GM23338 (cell line): ENCODE measurements at regions not wholly inside any gene's neighbourhood (a gene's known extent, or its start where the extent isn't known, plus 50 kb on each side); places are given as distances from the start of the nearest gene placed in this dataset.

Source experiments
- ATAC-seq: fragments of 200-7000 bp; cut with Tn5 transposase; 3 replicates; pipeline ENCODE4 v1.9.1; 2020
- DNase-seq: peaks from one replicate; pipeline ENCODE4 v3.0.0-alpha.2; 2015; ENCODE audit warnings: low spot score
- H2AFZ ChIP-seq: fragments of 200-600 bp; sonication (generic); 2 replicates; pipeline ENCODE4 v1.8.0; 2016; ENCODE audit warnings: antibody characterized with exemption, mild to moderate bottlenecking, moderate library complexity
- H3F3A ChIP-seq: fragments of 200-600 bp; sonication (generic); replicated peaks from 2 replicates; pipeline ENCODE4 v1.8.0; 2017; ENCODE audit warnings: antibody characterized with exemption, mixed run types, low read depth
- H3K27ac ChIP-seq: fragments of 200-600 bp; sonication (generic); 2 replicates; pipeline ENCODE4 v1.6.1; 2016; ENCODE audit warnings: low read depth
- H3K27me3 ChIP-seq: fragments of 200-600 bp; sonication (generic); 2 replicates; pipeline ENCODE4 v1.8.0; 2016; ENCODE audit warnings: mild to moderate bottlenecking, mixed run types, moderate library complexity; ENCODE audit not compliant: insufficient read depth
- H3K36me3 ChIP-seq: fragments of 200-600 bp; sonication (generic); 2 replicates; pipeline ENCODE4 v1.8.0; 2016; ENCODE audit warnings: mild to moderate bottlenecking; ENCODE audit not compliant: insufficient read depth
- H3K4me1 ChIP-seq: fragments of 200-600 bp; sonication (generic); 2 replicates; pipeline ENCODE4 v1.8.0; 2016; ENCODE audit warnings: mild to moderate bottlenecking, moderate library complexity; ENCODE audit not compliant: insufficient read depth
- H3K4me2 ChIP-seq: fragments of 200-600 bp; sonication (generic); 2 replicates; pipeline ENCODE4 v1.7.1; 2017; ENCODE audit warnings: mixed run types
- H3K4me3 ChIP-seq: fragments of 200-600 bp; sonication (generic); 2 replicates; pipeline ENCODE4 v1.6.1; 2016; ENCODE audit warnings: mixed run types
- H3K79me2 ChIP-seq: fragments of 200-600 bp; sonication (generic); replicated peaks from 2 replicates; pipeline ENCODE4 v1.8.0; 2017; ENCODE audit warnings: mild to moderate bottlenecking; ENCODE audit not compliant: insufficient read depth
- H3K9me2 ChIP-seq: fragments of 200-600 bp; sonication (generic); 2 replicates; pipeline ENCODE4 v1.8.0; 2017; ENCODE audit not compliant: insufficient read depth
- H4K20me1 ChIP-seq: fragments of 200-600 bp; sonication (generic); replicated peaks from 2 replicates; pipeline ENCODE4 v1.8.0; 2017; ENCODE audit warnings: mild to moderate bottlenecking; ENCODE audit not compliant: insufficient read depth
- H3K27ac Mint-ChIP-seq: 2 replicates; pipeline ENCODE4 v1.8.0; 2020; ENCODE audit warnings: inconsistent platforms, mild to moderate bottlenecking, moderate library complexity, mixed read lengths
- H3K27me3 Mint-ChIP-seq: 3 replicates; pipeline ENCODE4 v1.8.0; 2022; ENCODE audit warnings: low read depth, mild to moderate bottlenecking, moderate library complexity, mixed read lengths, inconsistent platforms; ENCODE audit not compliant: insufficient read depth, poor library complexity
- H3K36me3 Mint-ChIP-seq: 3 replicates; pipeline ENCODE4 v1.8.0; 2021; ENCODE audit warnings: low read depth, mild to moderate bottlenecking, inconsistent platforms, moderate library complexity, mixed read lengths
- H3K4me1 Mint-ChIP-seq: 3 replicates; pipeline ENCODE4 v1.8.0; 2020; ENCODE audit warnings: mild to moderate bottlenecking, inconsistent platforms, mixed read lengths
- H3K4me3 Mint-ChIP-seq: 3 replicates; pipeline ENCODE4 v1.8.0; 2021; ENCODE audit warnings: moderate library complexity, mild to moderate bottlenecking, inconsistent platforms, mixed read lengths
- H3K9me3 Mint-ChIP-seq: 3 replicates; pipeline ENCODE4 v1.8.0; 2020; ENCODE audit warnings: moderate library complexity, mild to moderate bottlenecking, inconsistent platforms, mixed read lengths
- CREB1 ChIP-seq: fragments of 250-450 bp; sonication (Bioruptor Pico); IDR thresholded peaks from 2 replicates; pipeline ENCODE4 v1.5.0; 2020; ENCODE audit warnings: low read depth, mild to moderate bottlenecking, moderate library complexity
- EZH2phosphoT487 ChIP-seq: fragments of 200-600 bp; sonication (generic); IDR thresholded peaks from one replicate; pipeline ENCODE4 v1.8.1; 2018; ENCODE audit warnings: antibody characterized with exemption; ENCODE audit not compliant: unreplicated experiment
- NANOG ChIP-seq: IDR thresholded peaks from 2 replicates; pipeline ENCODE4 v1.6.1; 2016; ENCODE audit warnings: antibody characterized with exemption, borderline replicate concordance
- POLR2AphosphoS5 ChIP-seq: IDR thresholded peaks from 2 replicates; pipeline ENCODE4 v1.6.1; 2016; ENCODE audit warnings: antibody characterized with exemption, low read depth
- STAT1 ChIP-seq: IDR thresholded peaks from one replicate; pipeline ENCODE4 v1.6.1; 2016; ENCODE audit warnings: antibody characterized with exemption; ENCODE audit not compliant: unreplicated experiment
- ZNF114 ChIP-seq: fragments of 250-450 bp; sonication (Bioruptor Pico); IDR thresholded peaks from 2 replicates; pipeline ENCODE4 v1.5.0; 2020; ENCODE audit warnings: mild to moderate bottlenecking, moderate library complexity
- ZNF331 ChIP-seq: fragments of 250-450 bp; sonication (Bioruptor Pico); IDR thresholded peaks from 2 replicates; pipeline ENCODE4 v1.5.0; 2020; ENCODE audit warnings: low read depth, mild to moderate bottlenecking, moderate library complexity
- TF ChIP-seq, protein P1 (sequence below): IDR thresholded peaks from 2 replicates; pipeline ENCODE4 v1.6.1; 2016; ENCODE audit warnings: antibody characterized with exemption
- TF ChIP-seq, protein P2 (sequence below): fragments of 250-450 bp; sonication (Bioruptor Pico); IDR thresholded peaks from 2 replicates; pipeline ENCODE4 v1.5.0; 2020; ENCODE audit warnings: mild to moderate bottlenecking, moderate library complexity

DNA sequence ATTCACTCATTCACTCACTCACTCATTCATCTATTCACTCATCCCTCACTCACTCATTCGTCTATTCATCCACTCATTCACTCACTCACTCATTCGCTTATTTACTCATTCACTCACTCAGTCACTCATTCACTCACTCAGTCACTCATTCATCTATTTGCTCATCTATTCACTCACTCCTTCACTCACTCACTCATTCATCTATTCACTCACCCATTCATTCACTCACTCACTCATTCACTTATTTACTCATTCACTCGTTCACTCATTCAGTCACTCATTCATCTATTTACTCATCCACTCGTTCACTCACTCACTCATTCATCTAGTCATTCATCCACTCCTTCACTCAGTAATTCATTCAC, 128.2 kb downstream of the TTLL2 start:
- H3F3A ChIP-seq, result no peaks in the 10 kb centered on the region
- DNase-seq (no peak), ATAC-seq (no peak)
- Mint-ChIP-seq H3K4me1 (peaks cover 9% of the 10 kb centered on the region; the same call in 2 of the 3 replicates), H3K9me3 (no peaks in the 10 kb centered on the region), H3K27ac (no peak overlapping the region), H3K4me3 (no peak overlapping the region), H3K27me3 (no peaks in the 10 kb centered on the region), H3K36me3 (no peaks in the 10 kb centered on the region)
- H3K79me2 ChIP-seq, result no peaks in the 10 kb centered on the region
- peaks cover 10% of the 10 kb centered on the region for H3K4me1 ChIP-seq
- H3K36me3 ChIP-seq, result no peaks in the 10 kb centered on the region
- peaks cover 14% of the 10 kb centered on the region for H3K9me2 ChIP-seq
- TF ChIP-seq, protein P1, sequence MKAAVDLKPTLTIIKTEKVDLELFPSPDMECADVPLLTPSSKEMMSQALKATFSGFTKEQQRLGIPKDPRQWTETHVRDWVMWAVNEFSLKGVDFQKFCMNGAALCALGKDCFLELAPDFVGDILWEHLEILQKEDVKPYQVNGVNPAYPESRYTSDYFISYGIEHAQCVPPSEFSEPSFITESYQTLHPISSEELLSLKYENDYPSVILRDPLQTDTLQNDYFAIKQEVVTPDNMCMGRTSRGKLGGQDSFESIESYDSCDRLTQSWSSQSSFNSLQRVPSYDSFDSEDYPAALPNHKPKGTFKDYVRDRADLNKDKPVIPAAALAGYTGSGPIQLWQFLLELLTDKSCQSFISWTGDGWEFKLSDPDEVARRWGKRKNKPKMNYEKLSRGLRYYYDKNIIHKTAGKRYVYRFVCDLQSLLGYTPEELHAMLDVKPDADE, result no peak
- TF ChIP-seq POLR2AphosphoS5, result no peak
- H2AFZ ChIP-seq, result no peak overlapping the region
- H3K4me3 ChIP-seq, result no peak overlapping the region
- no peaks in the 10 kb centered on the region for H4K20me1 ChIP-seq
- H3K4me2 ChIP-seq, result no peak overlapping the region
- no peaks in the 10 kb centered on the region for H3K27me3 ChIP-seq
- no peak overlapping the region for H3K27ac ChIP-seq

DNA sequence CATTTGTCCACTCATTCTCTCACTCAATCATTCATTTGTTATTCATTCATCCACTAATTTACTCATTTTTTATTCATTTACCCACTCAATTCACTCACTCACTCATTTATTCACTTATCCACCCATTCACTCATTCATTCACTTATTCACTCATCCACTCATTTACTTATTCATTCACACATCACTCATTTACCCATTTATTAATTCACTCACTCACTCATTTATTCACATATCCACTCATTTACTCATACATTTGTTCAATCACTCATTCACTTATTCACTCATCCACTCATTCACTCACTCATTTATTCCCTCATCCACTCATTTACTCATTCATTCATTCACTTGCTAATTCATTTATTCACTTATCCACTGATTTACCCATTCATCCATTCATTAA, 129.1 kb downstream of the TTLL2 start:
- Histone ChIP-seq H3K4me3 (no peak overlapping the region), H3K27ac (no peak overlapping the region), H3F3A (no peaks in the 10 kb centered on the region), H2AFZ (no peak overlapping the region), H3K9me2 (peaks cover 14% of the 10 kb centered on the region), H3K36me3 (no peaks in the 10 kb centered on the region), H3K27me3 (no peaks in the 10 kb centered on the region), H4K20me1 (no peaks in the 10 kb centered on the region), H3K79me2 (no peaks in the 10 kb centered on the region), H3K4me1 (peaks cover 10% of the 10 kb centered on the region), H3K4me2 (no peak overlapping the region)
- DNase-seq, result no peak
- Mint-ChIP-seq H3K4me1 (peaks cover 9% of the 10 kb centered on the region; the same call in 2 of the 3 replicates), H3K9me3 (no peaks in the 10 kb centered on the region), H3K27me3 (no peaks in the 10 kb centered on the region), H3K27ac (no peak overlapping the region), H3K36me3 (no peaks in the 10 kb centered on the region), H3K4me3 (no peak overlapping the region)
- ATAC-seq, result no peak
- TF ChIP-seq NANOG, result no peak
- no peak for TF ChIP-seq CREB1 (CRISPR knock-in tag)
- TF ChIP-seq, protein P1, result no peak
- TF ChIP-seq, protein P2, sequence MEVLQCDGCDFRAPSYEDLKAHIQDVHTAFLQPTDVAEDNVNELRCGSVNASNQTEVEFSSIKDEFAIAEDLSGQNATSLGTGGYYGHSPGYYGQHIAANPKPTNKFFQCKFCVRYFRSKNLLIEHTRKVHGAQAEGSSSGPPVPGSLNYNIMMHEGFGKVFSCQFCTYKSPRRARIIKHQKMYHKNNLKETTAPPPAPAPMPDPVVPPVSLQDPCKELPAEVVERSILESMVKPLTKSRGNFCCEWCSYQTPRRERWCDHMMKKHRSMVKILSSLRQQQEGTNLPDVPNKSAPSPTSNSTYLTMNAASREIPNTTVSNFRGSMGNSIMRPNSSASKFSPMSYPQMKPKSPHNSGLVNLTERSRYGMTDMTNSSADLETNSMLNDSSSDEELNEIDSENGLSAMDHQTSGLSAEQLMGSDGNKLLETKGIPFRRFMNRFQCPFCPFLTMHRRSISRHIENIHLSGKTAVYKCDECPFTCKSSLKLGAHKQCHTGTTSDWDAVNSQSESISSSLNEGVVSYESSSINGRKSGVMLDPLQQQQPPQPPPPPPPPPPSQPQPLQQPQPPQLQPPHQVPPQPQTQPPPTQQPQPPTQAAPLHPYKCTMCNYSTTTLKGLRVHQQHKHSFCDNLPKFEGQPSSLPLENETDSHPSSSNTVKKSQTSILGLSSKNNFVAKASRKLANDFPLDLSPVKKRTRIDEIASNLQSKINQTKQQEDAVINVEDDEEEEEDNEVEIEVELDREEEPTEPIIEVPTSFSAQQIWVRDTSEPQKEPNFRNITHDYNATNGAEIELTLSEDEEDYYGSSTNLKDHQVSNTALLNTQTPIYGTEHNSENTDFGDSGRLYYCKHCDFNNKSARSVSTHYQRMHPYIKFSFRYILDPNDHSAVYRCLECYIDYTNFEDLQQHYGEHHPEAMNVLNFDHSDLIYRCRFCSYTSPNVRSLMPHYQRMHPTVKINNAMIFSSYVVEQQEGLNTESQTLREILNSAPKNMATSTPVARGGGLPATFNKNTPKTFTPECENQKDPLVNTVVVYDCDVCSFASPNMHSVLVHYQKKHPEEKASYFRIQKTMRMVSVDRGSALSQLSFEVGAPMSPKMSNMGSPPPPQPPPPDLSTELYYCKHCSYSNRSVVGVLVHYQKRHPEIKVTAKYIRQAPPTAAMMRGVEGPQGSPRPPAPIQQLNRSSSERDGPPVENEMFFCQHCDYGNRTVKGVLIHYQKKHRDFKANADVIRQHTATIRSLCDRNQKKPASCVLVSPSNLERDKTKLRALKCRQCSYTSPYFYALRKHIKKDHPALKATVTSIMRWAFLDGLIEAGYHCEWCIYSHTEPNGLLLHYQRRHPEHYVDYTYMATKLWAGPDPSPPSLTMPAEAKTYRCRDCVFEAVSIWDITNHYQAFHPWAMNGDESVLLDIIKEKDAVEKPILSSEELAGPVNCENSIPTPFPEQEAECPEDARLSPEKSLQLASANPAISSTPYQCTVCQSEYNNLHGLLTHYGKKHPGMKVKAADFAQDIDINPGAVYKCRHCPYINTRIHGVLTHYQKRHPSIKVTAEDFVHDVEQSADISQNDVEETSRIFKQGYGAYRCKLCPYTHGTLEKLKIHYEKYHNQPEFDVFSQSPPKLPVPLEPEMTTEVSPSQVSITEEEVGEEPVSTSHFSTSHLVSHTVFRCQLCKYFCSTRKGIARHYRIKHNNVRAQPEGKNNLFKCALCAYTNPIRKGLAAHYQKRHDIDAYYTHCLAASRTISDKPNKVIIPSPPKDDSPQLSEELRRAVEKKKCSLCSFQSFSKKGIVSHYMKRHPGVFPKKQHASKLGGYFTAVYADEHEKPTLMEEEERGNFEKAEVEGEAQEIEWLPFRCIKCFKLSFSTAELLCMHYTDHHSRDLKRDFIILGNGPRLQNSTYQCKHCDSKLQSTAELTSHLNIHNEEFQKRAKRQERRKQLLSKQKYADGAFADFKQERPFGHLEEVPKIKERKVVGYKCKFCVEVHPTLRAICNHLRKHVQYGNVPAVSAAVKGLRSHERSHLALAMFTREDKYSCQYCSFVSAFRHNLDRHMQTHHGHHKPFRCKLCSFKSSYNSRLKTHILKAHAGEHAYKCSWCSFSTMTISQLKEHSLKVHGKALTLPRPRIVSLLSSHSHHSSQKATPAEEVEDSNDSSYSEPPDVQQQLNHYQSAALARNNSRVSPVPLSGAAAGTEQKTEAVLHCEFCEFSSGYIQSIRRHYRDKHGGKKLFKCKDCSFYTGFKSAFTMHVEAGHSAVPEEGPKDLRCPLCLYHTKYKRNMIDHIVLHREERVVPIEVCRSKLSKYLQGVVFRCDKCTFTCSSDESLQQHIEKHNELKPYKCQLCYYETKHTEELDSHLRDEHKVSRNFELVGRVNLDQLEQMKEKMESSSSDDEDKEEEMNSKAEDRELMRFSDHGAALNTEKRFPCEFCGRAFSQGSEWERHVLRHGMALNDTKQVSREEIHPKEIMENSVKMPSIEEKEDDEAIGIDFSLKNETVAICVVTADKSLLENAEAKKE (CRISPR knock-in tag), result no peak
- no peak for TF ChIP-seq STAT1
- no peak for TF ChIP-seq ZNF331 (CRISPR knock-in tag)
- TF ChIP-seq EZH2phosphoT487, result no peak
- TF ChIP-seq ZNF114, result no peak
- TF ChIP-seq POLR2AphosphoS5, result no peak
